Keratinocyte (primary cell): ENCODE measurements at regions not wholly inside any gene's neighbourhood (a gene's known extent, or its start where the extent isn't known, plus 50 kb on each side); places are given as distances from the start of the nearest gene placed in this dataset.

Source experiments
- EZH2 ChIP-seq: IDR thresholded peaks from one replicate; pipeline ENCODE4 v1.6.1; 2012; ENCODE audit warnings: inconsistent platforms, mild to moderate bottlenecking, low read length, moderate library complexity
- TF ChIP-seq, protein P1 (sequence below), 3 experiments: IDR thresholded peaks in 1 of 3; conservative IDR thresholded peaks in 1 of 3; optimal IDR thresholded peaks in 1 of 3; 2 replicates in 2 of 3; 3 replicates in 1 of 3; pipeline versions ENCODE3 to v1.5.1; 2011; ENCODE audit warnings: low read length in 3 of 3, mild to moderate bottlenecking in 3 of 3, moderate library complexity in 2 of 3, control low read depth in 1 of 3, inconsistent platforms in 1 of 3; ENCODE audit not compliant: insufficient read depth in 2 of 3; ENCODE audit errors: extremely low read depth in 1 of 3

DNA sequence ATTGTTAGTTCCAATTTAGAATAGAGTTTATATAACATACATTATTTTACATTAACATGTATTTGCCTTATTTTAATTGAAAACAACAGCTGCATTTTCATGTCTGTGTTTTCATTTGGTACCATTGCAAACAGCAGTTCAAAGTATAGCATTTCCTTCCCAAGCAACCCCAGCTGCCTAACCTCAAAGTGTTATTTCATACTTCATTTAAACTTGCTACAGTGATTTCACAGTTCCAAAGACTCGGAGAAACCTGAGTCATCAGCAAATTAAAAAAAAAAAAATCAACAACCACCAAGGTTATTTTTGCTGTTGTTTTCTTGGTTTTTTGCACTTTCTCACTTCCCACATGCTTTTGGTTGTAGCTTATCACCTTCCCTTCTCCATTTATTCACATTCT lies 236.5 kb upstream of the SPHKAP start:
- TF ChIP-seq, protein P1, sequence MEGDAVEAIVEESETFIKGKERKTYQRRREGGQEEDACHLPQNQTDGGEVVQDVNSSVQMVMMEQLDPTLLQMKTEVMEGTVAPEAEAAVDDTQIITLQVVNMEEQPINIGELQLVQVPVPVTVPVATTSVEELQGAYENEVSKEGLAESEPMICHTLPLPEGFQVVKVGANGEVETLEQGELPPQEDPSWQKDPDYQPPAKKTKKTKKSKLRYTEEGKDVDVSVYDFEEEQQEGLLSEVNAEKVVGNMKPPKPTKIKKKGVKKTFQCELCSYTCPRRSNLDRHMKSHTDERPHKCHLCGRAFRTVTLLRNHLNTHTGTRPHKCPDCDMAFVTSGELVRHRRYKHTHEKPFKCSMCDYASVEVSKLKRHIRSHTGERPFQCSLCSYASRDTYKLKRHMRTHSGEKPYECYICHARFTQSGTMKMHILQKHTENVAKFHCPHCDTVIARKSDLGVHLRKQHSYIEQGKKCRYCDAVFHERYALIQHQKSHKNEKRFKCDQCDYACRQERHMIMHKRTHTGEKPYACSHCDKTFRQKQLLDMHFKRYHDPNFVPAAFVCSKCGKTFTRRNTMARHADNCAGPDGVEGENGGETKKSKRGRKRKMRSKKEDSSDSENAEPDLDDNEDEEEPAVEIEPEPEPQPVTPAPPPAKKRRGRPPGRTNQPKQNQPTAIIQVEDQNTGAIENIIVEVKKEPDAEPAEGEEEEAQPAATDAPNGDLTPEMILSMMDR (optimal IDR thresholded peaks at IDR 0.05 in 1 of 3, IDR thresholded peaks at IDR 0.05 in 1 of 3, conservative IDR thresholded peaks at IDR 0.05 in 1 of 3; ENCODE audit: extremely low read depth in 1 of 3, insufficient read depth in 2 of 3, low read length in 3 of 3), result no peak
- no peak for TF ChIP-seq EZH2
